Erythroblast (primary cell): ENCODE measurements at regions not wholly inside any gene's neighbourhood (a gene's known extent, or its start where the extent isn't known, plus 50 kb on each side); places are given as distances from the start of the nearest gene placed in this dataset.

ENCODE experiments used
- GATA1 ChIP-seq: IDR thresholded peaks from 2 replicates; pipeline ENCODE4 v1.6.1; 2011; ENCODE audit warnings: low read depth, mild to moderate bottlenecking, control low read depth, low read length, moderate library complexity
- POLR2A ChIP-seq: IDR thresholded peaks from 2 replicates; pipeline ENCODE4 v1.6.1; 2011; ENCODE audit warnings: mild to moderate bottlenecking, low read length

GRCh38 chr9:22255337-22255736 is 191.3 kb upstream of the DMRTA1 start:
- no peak for TF ChIP-seq POLR2A
- TF ChIP-seq GATA1 = no peak
